MM.1S (cell line): ENCODE measurements at regions not wholly inside any gene's neighbourhood (a gene's known extent, or its start where the extent isn't known, plus 50 kb on each side); places are given as distances from the start of the nearest gene placed in this dataset.

Source experiments
- DNase-seq: peaks from one replicate; pipeline ENCODE4 v3.0.0-alpha.2; 2015
- H2AFZ ChIP-seq: fragments of 300-600 bp; sonication (generic); 2 replicates; pipeline ENCODE4 v1.6.0; 2016; ENCODE audit warnings: antibody characterized with exemption, low read length
- H3F3A ChIP-seq: fragments of 300-600 bp; sonication (generic); 2 replicates; pipeline ENCODE4 v1.6.1; 2016; ENCODE audit warnings: mild to moderate bottlenecking, antibody characterized with exemption, low read length, moderate library complexity, mixed read lengths; ENCODE audit not compliant: insufficient read depth
- H3K27ac ChIP-seq: fragments of 300-600 bp; sonication (generic); 2 replicates; pipeline ENCODE4 v1.5.1; 2016; ENCODE audit warnings: mild to moderate bottlenecking, low read length
- H3K27me3 ChIP-seq: fragments of 300-600 bp; sonication (generic); replicated peaks from 2 replicates; pipeline ENCODE4 v1.6.0; 2016; ENCODE audit warnings: low read length; ENCODE audit not compliant: insufficient read depth
- H3K36me3 ChIP-seq: fragments of 300-600 bp; sonication (generic); replicated peaks from 2 replicates; pipeline ENCODE4 v1.6.1; 2016; ENCODE audit warnings: mild to moderate bottlenecking, low read length, mixed read lengths; ENCODE audit not compliant: insufficient read depth
- H3K4me1 ChIP-seq: fragments of 300-600 bp; sonication (generic); 2 replicates; pipeline ENCODE4 v1.6.1; 2016; ENCODE audit warnings: low read length, mixed read lengths
- H3K4me2 ChIP-seq: fragments of 300-600 bp; sonication (generic); 2 replicates; pipeline ENCODE4 v1.6.0; 2016; ENCODE audit warnings: low read depth, low read length
- H3K4me3 ChIP-seq: fragments of 300-600 bp; sonication (generic); 2 replicates; pipeline ENCODE4 v1.5.1; 2016; ENCODE audit warnings: low read length, mixed read lengths
- H3K79me2 ChIP-seq: fragments of 300-600 bp; sonication (generic); 2 replicates; pipeline ENCODE4 v1.6.1; 2016; ENCODE audit warnings: mixed run types, low read length, mixed read lengths
- H3K9ac ChIP-seq: fragments of 300-600 bp; sonication (generic); 2 replicates; pipeline ENCODE4 v1.6.1; 2016; ENCODE audit warnings: low read length, mixed read lengths
- H3K9me2 ChIP-seq: fragments of 300-600 bp; sonication (generic); replicated peaks from 2 replicates; pipeline ENCODE4 v1.6.1; 2016; ENCODE audit warnings: mild to moderate bottlenecking, low read length, mixed read lengths; ENCODE audit not compliant: insufficient read depth
- H3K9me3 ChIP-seq: fragments of 300-600 bp; sonication (generic); replicated peaks from 2 replicates; pipeline ENCODE4 v1.6.1; 2016; ENCODE audit warnings: mild to moderate bottlenecking, low read length, mixed read lengths; ENCODE audit not compliant: insufficient read depth
- H4K20me1 ChIP-seq: fragments of 300-600 bp; sonication (generic); 2 replicates; pipeline ENCODE4 v1.6.1; 2016; ENCODE audit warnings: mild to moderate bottlenecking, low read length, moderate library complexity, mixed read lengths; ENCODE audit not compliant: insufficient read depth
- CTCF ChIP-seq: fragments of 300-600 bp; sonication (generic); IDR thresholded peaks from 2 replicates; pipeline ENCODE4 v1.5.1; 2016; ENCODE audit warnings: antibody characterized with exemption, low read length, mixed read lengths
- EZH2 ChIP-seq: fragments of 300-600 bp; sonication (generic); optimal IDR thresholded peaks from 2 replicates; pipeline ENCODE3; 2017; ENCODE audit warnings: low read depth, mild to moderate bottlenecking, antibody characterized with exemption, low read length, mixed read lengths
- EZH2phosphoT487 ChIP-seq: fragments of 300-600 bp; sonication (generic); IDR thresholded peaks from 2 replicates; pipeline ENCODE4 v1.6.1; 2018; ENCODE audit warnings: antibody characterized with exemption, low read length

GRCh38 chrX:40931921-40932320, 153.3 kb upstream of the USP9X start:
- H3K4me1 ChIP-seq = no peaks in the 10 kb centered on the region
- no peaks in the 10 kb centered on the region for H3K9me2 ChIP-seq
- no peak overlapping the region for H3K4me3 ChIP-seq
- H3F3A ChIP-seq = no peaks in the 10 kb centered on the region
- H3K9me3 ChIP-seq = no peaks in the 10 kb centered on the region
- no peak overlapping the region for H3K4me2 ChIP-seq
- TF ChIP-seq EZH2phosphoT487 (no peak), CTCF (no peak), EZH2 (no peak)
- H2AFZ ChIP-seq = no peak overlapping the region
- no peaks in the 10 kb centered on the region for H3K36me3 ChIP-seq
- no peak for DNase-seq
- H3K27ac ChIP-seq = no peak overlapping the region
- H4K20me1 ChIP-seq = no peaks in the 10 kb centered on the region
- no peaks in the 10 kb centered on the region for H3K27me3 ChIP-seq
- no peak overlapping the region for H3K9ac ChIP-seq
- H3K79me2 ChIP-seq = no peaks in the 10 kb centered on the region

GRCh38 chrX:40933132-40933705, 152.0 kb upstream of the USP9X start:
- H4K20me1 ChIP-seq = no peaks in the 10 kb centered on the region
- peak overlapping the region; percentile 29 for H3K4me2 ChIP-seq
- no peaks in the 10 kb centered on the region for H3K36me3 ChIP-seq
- H3F3A ChIP-seq = no peaks in the 10 kb centered on the region
- H3K79me2 ChIP-seq = no peaks in the 10 kb centered on the region
- no peak for DNase-seq
- no peak overlapping the region for H3K4me3 ChIP-seq
- no peaks in the 10 kb centered on the region for H3K4me1 ChIP-seq
- no peaks in the 10 kb centered on the region for H3K9me2 ChIP-seq
- H3K9me3 ChIP-seq = no peaks in the 10 kb centered on the region
- no peak overlapping the region for H3K9ac ChIP-seq
- H3K27ac ChIP-seq = no peak overlapping the region
- H3K27me3 ChIP-seq = no peaks in the 10 kb centered on the region
- no peak for TF ChIP-seq EZH2phosphoT487
- no peak overlapping the region for H2AFZ ChIP-seq

- no peak for DNase-seq
- H4K20me1 ChIP-seq = no peaks in the 10 kb centered on the region
- no peak overlapping the region for H2AFZ ChIP-seq
- no peak overlapping the region for H3K9ac ChIP-seq
- no peaks in the 10 kb centered on the region for H3K79me2 ChIP-seq
- no peaks in the 10 kb centered on the region for H3K9me2 ChIP-seq
- H3K36me3 ChIP-seq = no peaks in the 10 kb centered on the region
- no peaks in the 10 kb centered on the region for H3F3A ChIP-seq
- H3K9me3 ChIP-seq = no peaks in the 10 kb centered on the region
- H3K27ac ChIP-seq = no peak overlapping the region
- no peak for TF ChIP-seq EZH2
- no peak for TF ChIP-seq CTCF
- no peak for TF ChIP-seq EZH2phosphoT487
- H3K4me2 ChIP-seq = peak overlapping the region; percentile 29; the same call in 1 of the 2 replicates
- H3K4me3 ChIP-seq = no peak overlapping the region
- H3K4me1 ChIP-seq = no peaks in the 10 kb centered on the region
- H3K27me3 ChIP-seq = no peaks in the 10 kb centered on the region
These were observed 151.4 kb upstream of the USP9X start for GRCh38 chrX:40933706-40934425.

DNA sequence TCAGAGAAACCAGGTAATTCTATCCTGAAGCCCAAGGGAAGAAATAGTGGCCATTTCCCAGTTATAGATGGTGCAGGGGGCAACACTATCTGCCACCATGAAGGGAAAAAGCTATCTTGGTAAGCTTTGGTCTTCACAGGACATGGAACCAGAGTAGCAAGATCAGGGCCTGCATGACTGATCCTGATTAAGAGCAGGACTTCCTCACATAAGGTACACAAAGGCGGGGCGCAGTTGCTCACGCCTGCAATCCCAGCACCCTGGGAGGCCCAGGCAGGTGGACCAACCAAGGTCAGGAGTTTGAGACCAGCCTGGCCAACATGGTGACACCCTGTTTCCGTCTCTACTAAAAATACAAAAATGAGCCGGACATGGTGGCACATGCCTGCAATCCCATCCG, 148.4 kb upstream of the USP9X start:
- Histone ChIP-seq H3F3A (no peaks in the 10 kb centered on the region), H3K9me2 (no peaks in the 10 kb centered on the region), H3K79me2 (no peaks in the 10 kb centered on the region), H3K27ac (no peak overlapping the region), H4K20me1 (no peaks in the 10 kb centered on the region), H3K4me1 (no peaks in the 10 kb centered on the region), H3K9me3 (no peaks in the 10 kb centered on the region), H3K36me3 (no peaks in the 10 kb centered on the region), H3K27me3 (no peaks in the 10 kb centered on the region), H3K4me3 (no peak overlapping the region), H3K9ac (no peak overlapping the region), H2AFZ (no peak overlapping the region), H3K4me2 (no peak overlapping the region)
- TF ChIP-seq EZH2 (no peak), CTCF (no peak), EZH2phosphoT487 (no peak)
- no peak for DNase-seq
